ENCODE measurements at regions not wholly inside any gene's neighbourhood (a gene's known extent, or its start where the extent isn't known, plus 50 kb on each side); places are given as distances from the start of the nearest gene placed in this dataset.

DNA sequence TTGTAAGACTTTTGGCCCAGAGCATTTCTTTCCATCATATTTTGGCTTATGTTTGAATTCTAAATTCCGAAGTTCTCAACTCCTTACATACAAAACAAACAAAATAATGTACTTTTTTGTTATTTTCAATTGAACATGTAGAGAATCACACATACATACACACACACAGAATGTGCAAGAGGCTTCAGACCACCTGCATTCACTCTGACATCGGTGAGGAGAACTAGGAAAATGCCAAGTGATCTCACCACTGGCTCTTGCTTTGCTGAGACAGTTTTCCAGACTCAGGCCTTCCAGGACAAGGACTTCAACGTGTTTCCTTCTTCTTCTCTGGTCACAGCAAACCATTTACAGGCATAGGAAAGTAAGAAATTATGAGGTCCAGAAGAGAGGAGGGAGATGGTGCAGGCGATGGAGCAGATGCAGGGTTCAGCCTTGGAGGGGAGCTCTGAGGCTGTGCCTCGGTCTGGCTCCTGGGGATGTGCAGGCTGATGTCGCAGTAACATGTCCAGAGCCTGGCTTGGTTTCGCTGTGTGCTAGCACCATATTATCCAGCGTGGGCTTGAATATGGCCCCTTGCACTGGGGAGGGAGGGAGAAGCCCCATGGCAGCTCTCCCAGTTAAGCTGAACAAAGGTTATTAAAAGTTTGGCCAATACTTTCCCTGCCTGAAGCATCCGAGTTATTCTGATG is 93.4 kb downstream of the DACT2 start:
- TF ChIP-seq POLR2AphosphoS5 (IDR thresholded peaks at IDR 0.05; ENCODE audit: control insufficient read depth, insufficient read depth, low read depth, low read length) (no peak), CTCF (IDR thresholded peaks at IDR 0.05 in 2 of 3, conservative IDR thresholded peaks at IDR 0.05 in 1 of 3; ENCODE audit: insufficient read depth in 2 of 3, low read depth in 1 of 3, low read length in 3 of 3) (no peak), TEAD4 (IDR thresholded peaks at IDR 0.05; ENCODE audit: low read length) (no peak), TEAD4 (CRISPR knock-in tag; IDR thresholded peaks at IDR 0.05; ENCODE audit: borderline replicate concordance) (no peak), CBX8 (IDR thresholded peaks at IDR 0.05; ENCODE audit: borderline replicate concordance, extremely low read depth, low read depth, low read length, poor library complexity, severe bottlenecking) (no peak), ZNF785 (CRISPR knock-in tag; IDR thresholded peaks at IDR 0.05) (no peak), ZNF175 (CRISPR knock-in tag; IDR thresholded peaks at IDR 0.05; ENCODE audit: low read depth) (no peak), ZNF23 (CRISPR knock-in tag; IDR thresholded peaks at IDR 0.05) (no peak), TEAD1 (CRISPR knock-in tag; IDR thresholded peaks at IDR 0.05) (no peak), KLF13 (tag; IDR thresholded peaks at IDR 0.05; ENCODE audit: borderline replicate concordance, low read depth) (no peak), MYNN (IDR thresholded peaks at IDR 0.05) (no peak), MYNN (CRISPR knock-in tag; IDR thresholded peaks at IDR 0.05) (no peak), SLC30A9 (CRISPR knock-in tag; IDR thresholded peaks at IDR 0.05) (no peak), RBFOX2 (IDR thresholded peaks at IDR 0.05; ENCODE audit: low read depth, low read length) (no peak)
